B cell (primary cell): ENCODE measurements at regions not wholly inside any gene's neighbourhood (a gene's known extent, or its start where the extent isn't known, plus 50 kb on each side); places are given as distances from the start of the nearest gene placed in this dataset.

Experiments used
- ATAC-seq: fragments of 200-7000 bp; cut with Tn5 transposase; one replicate; pipeline ENCODE4 v1.10.0; 2021; ENCODE audit warnings: low read depth, mild to moderate bottlenecking, moderate number of reproducible peaks, moderate library complexity
- CTCF ChIA-PET: fragments of 350-600 bp; sonication (Branson Sonifier 250); formaldehyde crosslinking; loops from one replicate; lab custom pipeline; 2021; ENCODE audit warnings: antibody characterized with exemption, inconsistent platforms; lab: Charles Lee
- POLR2A ChIA-PET: fragments of 350-600 bp; sonication (Branson Sonifier 250); formaldehyde crosslinking; loops from one replicate; lab custom pipeline; 2021; ENCODE audit warnings: antibody characterized with exemption; lab: Charles Lee
- DNase-seq: peaks from one replicate; pipeline ENCODE4 v3.0.0; 2013
- H2AFZ ChIP-seq: 2 replicates; pipeline ENCODE4 v1.6.1; 2012; ENCODE audit warnings: mild to moderate bottlenecking, low read depth, low read length; ENCODE audit not compliant: insufficient read depth, poor library complexity, severe bottlenecking
- H3K27ac ChIP-seq, 2 donors: 1 replicate in 1 of 2; 2 replicates in 1 of 2; pipeline ENCODE4 v1.5.1; 2012 to 2013; ENCODE audit warnings: low read length in 2 of 2, mild to moderate bottlenecking in 2 of 2, moderate library complexity in 1 of 2
- H3K27me3 ChIP-seq, 4 experiments: fragments of 200-600 bp in 1 of 4; sonication (generic) in 1 of 4; replicated peaks in 1 of 4; 1 replicate in 2 of 4; 2 replicates in 2 of 4; pipeline versions ENCODE4 v1.6.1 to v1.7.0; 2013 to 2016; ENCODE audit warnings: low read length in 3 of 4, mild to moderate bottlenecking in 2 of 4, mixed read lengths in 1 of 4, moderate library complexity in 1 of 4; ENCODE audit not compliant: insufficient read depth in 4 of 4, control insufficient read depth in 3 of 4; ENCODE audit errors: control extremely low read depth in 1 of 4
- H3K36me3 ChIP-seq, 2 experiments: replicated peaks in 1 of 2; 1 replicate in 1 of 2; 2 replicates in 1 of 2; pipeline versions ENCODE4 v1.6.1 to v1.7.1; 2013; ENCODE audit warnings: low read length in 1 of 2; ENCODE audit not compliant: insufficient read depth in 2 of 2, control insufficient read depth in 1 of 2; ENCODE audit errors: control extremely low read depth in 1 of 2, extremely low read depth in 1 of 2
- H3K4me1 ChIP-seq, 2 donors: fragments of 200-600 bp in 1 of 2; sonication (generic) in 1 of 2; 1 replicate in 1 of 2; 2 replicates in 1 of 2; pipeline versions ENCODE4 v1.5.1 to v1.6.1; 2013 to 2017; ENCODE audit warnings: low read length in 2 of 2; ENCODE audit not compliant: control insufficient read depth in 2 of 2, insufficient read depth in 2 of 2
- H3K4me2 ChIP-seq: replicated peaks from 2 replicates; pipeline ENCODE3; 2012; ENCODE audit warnings: mild to moderate bottlenecking, low read depth, low read length; ENCODE audit not compliant: poor library complexity, severe bottlenecking
- H3K4me3 ChIP-seq, 5 experiments: fragments of 200-600 bp in 1 of 5; sonication (generic) in 1 of 5; 1 replicate in 3 of 5; 2 replicates in 2 of 5; pipeline versions ENCODE4 v1.5.1 to v1.7.0; 2011 to 2016; ENCODE audit warnings: low read length in 4 of 5, mild to moderate bottlenecking in 4 of 5, low read depth in 2 of 5, control low read depth in 1 of 5, moderate library complexity in 1 of 5; ENCODE audit not compliant: insufficient read depth in 1 of 5; ENCODE audit errors: control extremely low read depth in 1 of 5, extremely low read depth in 1 of 5
- H3K79me2 ChIP-seq: fragments of 200-600 bp; sonication (generic); one replicate; pipeline ENCODE4 v1.6.0; 2016; ENCODE audit warnings: low read length; ENCODE audit not compliant: control insufficient read depth, insufficient read depth
- H3K9ac ChIP-seq: fragments of 200-600 bp; sonication (generic); 2 replicates; pipeline ENCODE4 v1.6.1; 2017; ENCODE audit warnings: mild to moderate bottlenecking, low read length, moderate library complexity
- H3K9me3 ChIP-seq, 3 donors: one replicate each; pipeline versions ENCODE4 v1.6.1 to v1.7.1; 2013; ENCODE audit warnings: low read length in 2 of 3; ENCODE audit not compliant: control insufficient read depth in 2 of 3, insufficient read depth in 1 of 3; ENCODE audit errors: control extremely low read depth in 1 of 3
- H4K20me1 ChIP-seq: 2 replicates; pipeline ENCODE4 v1.6.0; 2012; ENCODE audit warnings: mild to moderate bottlenecking, low read length; ENCODE audit not compliant: insufficient read depth, control insufficient read depth, poor library complexity, severe bottlenecking
- H3K27ac Mint-ChIP-seq: one replicate; pipeline ENCODE4 v1.8.0; 2021; ENCODE audit warnings: mixed read lengths
- H3K27me3 Mint-ChIP-seq: one replicate; pipeline ENCODE4 v1.8.0; 2021; ENCODE audit warnings: mixed read lengths
- H3K4me1 Mint-ChIP-seq: one replicate; pipeline ENCODE4 v1.8.0; 2021; ENCODE audit warnings: mixed read lengths
- H3K4me3 Mint-ChIP-seq: one replicate; pipeline ENCODE4 v1.8.0; 2021; ENCODE audit warnings: mixed read lengths
- H3K9me3 Mint-ChIP-seq: one replicate; pipeline ENCODE4 v1.8.0; 2022; ENCODE audit warnings: mixed read lengths; ENCODE audit not compliant: insufficient read depth
- EZH2 ChIP-seq: IDR thresholded peaks from 2 replicates; pipeline ENCODE4 v1.6.1; 2012; ENCODE audit warnings: borderline replicate concordance, low read depth, mild to moderate bottlenecking, moderate library complexity, low read length; ENCODE audit not compliant: insufficient read depth, poor library complexity, severe bottlenecking
- WGBS: methylation state at CpG from one replicate; pipeline ENCODE4 v1.1.5; 2013; ENCODE audit warnings: missing lambda C conversion rate; ENCODE audit not compliant: insufficient coverage; 5-methylcytosine and 5-hydroxymethylcytosine counted together
- intact Hi-C: fragments of 100-400 bp; cut with micrococcal nuclease; formaldehyde crosslinking; loops from one replicate; pipeline ENCODE4 v1.10.0; 2022
- TF ChIP-seq, protein P1 (sequence below): fragments of 200-600 bp; IDR thresholded peaks from one replicate; pipeline ENCODE4 v1.8.0; 2022; ENCODE audit warnings: antibody characterized with exemption, mild to moderate bottlenecking

DNA sequence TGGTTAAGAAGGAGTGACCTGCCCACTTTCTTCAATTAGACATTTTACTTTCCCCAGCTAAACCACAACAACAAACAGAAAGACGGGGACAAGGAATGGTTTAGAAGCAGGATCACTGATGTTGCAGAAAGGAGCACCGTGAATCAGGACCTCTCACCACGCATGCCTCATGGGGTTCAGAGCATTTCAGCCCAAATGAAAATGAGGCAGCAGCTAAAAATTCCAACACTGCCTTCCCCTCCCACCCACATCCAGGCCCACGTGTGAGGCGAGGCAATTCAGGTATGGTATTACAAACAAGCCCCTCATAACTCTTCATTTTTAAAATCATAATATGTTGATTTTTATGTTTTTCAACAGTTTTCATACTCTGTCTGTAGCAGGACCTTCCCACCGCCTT lies 194.1 kb upstream of the ARID1B start:
- Histone ChIP-seq H3K27ac (no peak overlapping the region), H3K79me2 (no peaks in the 10 kb centered on the region), H3K4me3 (no peak overlapping the region), H3K9ac (no peak overlapping the region), H3K4me1 (no peaks in the 10 kb centered on the region), H3K36me3 (no peaks in the 10 kb centered on the region), H3K27me3 (no peaks in the 10 kb centered on the region), H2AFZ (no peak overlapping the region), H3K9me3 (peaks cover 3 to 20% (median 9%) of the 10 kb centered on the region in 3 donors), H3K4me2 (no peak overlapping the region), H4K20me1 (no peaks in the 10 kb centered on the region)
- ATAC-seq (no peak), DNase-seq (no peak)
- H3K9me3 Mint-ChIP-seq = peaks cover 6% of the 10 kb centered on the region
- H3K4me1 Mint-ChIP-seq = peaks cover 2% of the 10 kb centered on the region
- ChIA-PET POLR2A (no interaction called here), CTCF (no interaction called here)
- no peaks in the 10 kb centered on the region for H3K27me3 Mint-ChIP-seq
- TF ChIP-seq EZH2 = no peak
- TF ChIP-seq, protein P1, sequence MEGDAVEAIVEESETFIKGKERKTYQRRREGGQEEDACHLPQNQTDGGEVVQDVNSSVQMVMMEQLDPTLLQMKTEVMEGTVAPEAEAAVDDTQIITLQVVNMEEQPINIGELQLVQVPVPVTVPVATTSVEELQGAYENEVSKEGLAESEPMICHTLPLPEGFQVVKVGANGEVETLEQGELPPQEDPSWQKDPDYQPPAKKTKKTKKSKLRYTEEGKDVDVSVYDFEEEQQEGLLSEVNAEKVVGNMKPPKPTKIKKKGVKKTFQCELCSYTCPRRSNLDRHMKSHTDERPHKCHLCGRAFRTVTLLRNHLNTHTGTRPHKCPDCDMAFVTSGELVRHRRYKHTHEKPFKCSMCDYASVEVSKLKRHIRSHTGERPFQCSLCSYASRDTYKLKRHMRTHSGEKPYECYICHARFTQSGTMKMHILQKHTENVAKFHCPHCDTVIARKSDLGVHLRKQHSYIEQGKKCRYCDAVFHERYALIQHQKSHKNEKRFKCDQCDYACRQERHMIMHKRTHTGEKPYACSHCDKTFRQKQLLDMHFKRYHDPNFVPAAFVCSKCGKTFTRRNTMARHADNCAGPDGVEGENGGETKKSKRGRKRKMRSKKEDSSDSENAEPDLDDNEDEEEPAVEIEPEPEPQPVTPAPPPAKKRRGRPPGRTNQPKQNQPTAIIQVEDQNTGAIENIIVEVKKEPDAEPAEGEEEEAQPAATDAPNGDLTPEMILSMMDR = no peak
- 100% methylated on average over 1 of the region's 6 CpGs for WGBS
- no peak overlapping the region for H3K4me3 Mint-ChIP-seq
- no peak overlapping the region for H3K27ac Mint-ChIP-seq
- intact Hi-C loops = no loop called here

DNA sequence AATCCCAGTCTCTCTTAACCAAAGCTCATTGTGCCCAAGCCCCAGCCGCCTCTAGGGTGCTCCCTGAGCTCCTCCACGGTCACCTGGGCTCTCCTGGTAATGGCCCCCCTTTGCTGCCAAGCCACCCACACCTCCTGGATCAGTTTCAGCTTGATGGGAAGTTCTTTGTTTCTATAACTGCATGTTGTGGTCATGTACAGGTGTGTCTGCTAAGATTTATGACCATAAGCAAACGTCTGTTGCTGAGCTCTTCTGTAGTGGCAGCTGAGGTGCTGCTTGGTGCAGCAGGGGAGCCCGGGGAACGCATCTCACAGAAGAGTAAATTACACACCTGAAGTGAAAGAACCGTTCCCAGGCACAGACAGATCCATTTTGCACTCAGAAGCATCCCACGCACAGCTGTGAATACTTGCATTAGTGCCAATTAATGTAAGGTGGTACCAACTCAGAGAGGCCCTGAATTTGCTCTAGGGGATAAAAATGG lies 194.6 kb upstream of the ARID1B start:
- Mint-ChIP-seq H3K9me3 (peaks cover 6% of the 10 kb centered on the region), H3K4me3 (no peak overlapping the region), H3K4me1 (peaks cover 2% of the 10 kb centered on the region), H3K27me3 (no peaks in the 10 kb centered on the region), H3K27ac (no peak overlapping the region)
- no peak overlapping the region for H3K4me3 ChIP-seq
- no peaks in the 10 kb centered on the region for H3K36me3 ChIP-seq
- H3K4me2 ChIP-seq = no peak overlapping the region
- H3K79me2 ChIP-seq = no peaks in the 10 kb centered on the region
- ChIA-PET POLR2A (no interaction called here), CTCF (no interaction called here)
- H4K20me1 ChIP-seq = no peaks in the 10 kb centered on the region
- no peak overlapping the region for H3K27ac ChIP-seq
- no peaks in the 10 kb centered on the region for H3K27me3 ChIP-seq
- H3K4me1 ChIP-seq = no peaks in the 10 kb centered on the region
- no peak for TF ChIP-seq EZH2
- TF ChIP-seq, protein P1 = no peak
- DNase-seq (no peak), ATAC-seq (no peak)
- H3K9me3 ChIP-seq = peaks cover 3 to 25% (median 12%) of the 10 kb centered on the region in 3 donors
- H2AFZ ChIP-seq = no peak overlapping the region
- WGBS = 63% methylated on average over 4 of the region's 7 CpGs
- intact Hi-C loops = no loop called here
- H3K9ac ChIP-seq = no peak overlapping the region
